ENCODE measurements at regions not wholly inside any gene's neighbourhood (a gene's known extent, or its start where the extent isn't known, plus 50 kb on each side); places are given as distances from the start of the nearest gene placed in this dataset.

DNA sequence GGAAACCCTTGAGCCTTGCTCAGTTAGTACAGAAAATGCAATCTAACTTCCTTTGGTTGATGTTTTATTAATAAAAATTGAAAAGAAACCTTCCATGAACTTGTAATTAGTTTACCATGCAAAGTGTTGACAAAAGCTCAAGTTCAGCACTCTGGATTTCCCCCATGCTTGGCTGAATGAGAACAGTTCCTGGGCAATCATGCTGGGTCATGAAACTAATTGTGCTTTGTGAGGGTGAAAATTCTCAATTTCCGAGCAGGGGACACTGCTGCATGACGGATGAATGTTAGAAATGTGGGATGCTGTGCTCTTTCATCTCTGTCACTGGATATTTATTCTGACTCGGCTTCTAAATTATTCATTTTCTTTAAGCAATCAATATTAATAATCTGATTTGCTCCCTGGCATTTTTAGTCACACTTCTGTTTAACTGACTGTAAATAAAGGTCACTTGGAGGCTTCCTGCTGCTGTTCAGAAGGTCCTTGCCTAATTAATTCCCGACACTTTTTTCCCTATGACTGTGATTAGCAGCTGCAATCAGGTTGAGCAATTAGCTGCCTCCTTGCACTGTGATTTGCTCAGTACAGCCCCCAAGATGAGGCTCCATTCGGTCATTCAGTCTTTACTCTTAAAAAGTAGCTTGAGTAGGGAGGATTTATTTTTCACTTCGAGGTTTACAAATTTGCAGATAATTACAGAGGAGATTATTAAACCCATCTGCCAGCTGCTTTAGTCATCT, 678.1 kb upstream of the ZNF608 start:
- H3K4me3 ChIP-seq (ENCODE audit: low read depth, low read length) = no peak overlapping the region
- no peak for DNase-seq (ENCODE audit: low read depth)
- TF ChIP-seq, protein P1, sequence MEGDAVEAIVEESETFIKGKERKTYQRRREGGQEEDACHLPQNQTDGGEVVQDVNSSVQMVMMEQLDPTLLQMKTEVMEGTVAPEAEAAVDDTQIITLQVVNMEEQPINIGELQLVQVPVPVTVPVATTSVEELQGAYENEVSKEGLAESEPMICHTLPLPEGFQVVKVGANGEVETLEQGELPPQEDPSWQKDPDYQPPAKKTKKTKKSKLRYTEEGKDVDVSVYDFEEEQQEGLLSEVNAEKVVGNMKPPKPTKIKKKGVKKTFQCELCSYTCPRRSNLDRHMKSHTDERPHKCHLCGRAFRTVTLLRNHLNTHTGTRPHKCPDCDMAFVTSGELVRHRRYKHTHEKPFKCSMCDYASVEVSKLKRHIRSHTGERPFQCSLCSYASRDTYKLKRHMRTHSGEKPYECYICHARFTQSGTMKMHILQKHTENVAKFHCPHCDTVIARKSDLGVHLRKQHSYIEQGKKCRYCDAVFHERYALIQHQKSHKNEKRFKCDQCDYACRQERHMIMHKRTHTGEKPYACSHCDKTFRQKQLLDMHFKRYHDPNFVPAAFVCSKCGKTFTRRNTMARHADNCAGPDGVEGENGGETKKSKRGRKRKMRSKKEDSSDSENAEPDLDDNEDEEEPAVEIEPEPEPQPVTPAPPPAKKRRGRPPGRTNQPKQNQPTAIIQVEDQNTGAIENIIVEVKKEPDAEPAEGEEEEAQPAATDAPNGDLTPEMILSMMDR (IDR thresholded peaks at IDR 0.05; ENCODE audit: insufficient read depth, low read length) = no peak

DNA sequence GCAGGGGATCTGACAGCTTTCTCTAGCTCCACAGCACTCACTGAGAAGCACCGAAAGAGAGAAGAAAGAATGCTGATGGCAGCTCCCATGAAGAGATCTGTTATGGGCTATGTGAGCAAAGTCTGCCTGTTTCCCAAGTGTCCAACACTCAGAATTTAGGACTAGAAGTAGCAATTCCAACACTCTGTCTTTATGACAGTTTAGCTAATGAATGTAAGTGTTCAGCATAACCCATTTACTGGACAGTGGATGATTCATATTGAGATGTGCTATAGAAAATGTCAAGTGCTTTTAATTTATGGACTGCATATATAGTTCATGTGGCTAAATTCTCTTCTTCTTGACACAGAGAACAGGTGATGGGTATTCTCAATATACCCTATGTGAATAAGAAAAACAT, 683.1 kb upstream of the ZNF608 start:
- TF ChIP-seq, protein P1 (IDR thresholded peaks at IDR 0.05; ENCODE audit: insufficient read depth, low read length) = no peak

DNA sequence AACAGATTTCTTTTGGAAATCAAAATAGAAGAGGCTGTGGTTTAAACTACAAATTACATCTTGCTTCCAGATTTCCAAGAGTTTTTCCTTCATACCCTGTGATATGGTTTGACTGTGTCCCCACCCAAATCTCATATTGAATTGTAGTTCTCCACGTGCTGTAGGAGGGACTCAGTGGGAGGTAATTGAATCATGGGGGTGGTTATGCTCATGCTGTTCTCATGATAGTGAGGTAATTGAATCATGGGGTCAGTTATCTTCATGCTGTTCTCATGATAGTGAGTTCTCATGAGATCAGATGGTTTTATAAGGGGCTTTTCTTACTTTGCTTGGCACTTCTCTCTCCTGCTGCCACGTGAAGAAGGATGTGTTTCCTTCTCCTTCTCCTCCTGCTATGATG, 687.0 kb upstream of the ZNF608 start:
- DNase-seq (ENCODE audit: low read depth) = no peak
- no peak overlapping the region for H3K4me3 ChIP-seq (ENCODE audit: low read depth, low read length)
- TF ChIP-seq, protein P1 (IDR thresholded peaks at IDR 0.05; ENCODE audit: insufficient read depth, low read length) = no peak

More for the DNA sequence above, 683.1 kb upstream of the ZNF608 start:
- no peak overlapping the region for H3K4me3 ChIP-seq (ENCODE audit: low read depth, low read length)
- no peak for DNase-seq (ENCODE audit: low read depth)

DNA sequence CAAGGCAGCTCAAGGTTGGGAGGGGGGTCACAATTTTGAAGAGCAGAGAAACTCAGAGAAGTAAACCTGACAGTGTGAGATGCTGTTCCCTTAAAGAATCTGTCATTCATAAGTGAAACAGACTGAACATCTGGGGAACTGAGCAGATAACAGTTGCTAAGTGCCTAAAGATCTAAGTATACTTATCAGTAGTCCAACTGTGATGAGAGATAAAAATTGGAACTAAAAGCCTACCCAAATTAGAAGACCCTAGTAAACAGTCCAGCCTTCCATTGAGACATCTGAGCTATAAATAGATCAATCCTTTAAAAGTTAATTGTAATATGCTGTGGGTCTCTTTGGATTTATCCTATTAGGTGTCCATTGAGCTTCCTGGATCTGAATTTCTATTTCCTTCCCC, 692.8 kb upstream of the ZNF608 start:
- DNase-seq (ENCODE audit: low read depth) = no peak
- H3K4me3 ChIP-seq (ENCODE audit: low read depth, low read length) = no peak overlapping the region
- TF ChIP-seq, protein P1 (IDR thresholded peaks at IDR 0.05; ENCODE audit: insufficient read depth, low read length) = no peak

DNA sequence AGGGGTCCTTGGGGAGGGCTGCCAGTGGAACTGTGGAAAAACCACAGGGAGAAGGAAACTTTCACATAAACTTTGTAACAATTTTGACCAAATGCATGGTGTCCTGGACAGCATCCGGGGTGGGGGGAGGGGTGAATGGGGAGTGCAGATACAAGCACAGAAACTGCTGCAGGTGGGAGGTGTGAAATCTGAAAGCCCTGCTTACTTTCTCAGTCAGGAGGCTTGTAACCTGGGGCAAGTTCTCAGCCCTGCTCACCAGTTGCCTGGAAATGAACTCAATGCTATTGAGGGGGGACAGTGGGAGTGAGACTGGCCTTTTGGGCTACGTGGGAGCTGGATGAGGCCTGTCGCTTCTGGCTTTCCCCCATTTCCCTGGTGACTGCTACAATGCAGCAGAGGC, 694.5 kb upstream of the ZNF608 start:
- no peak for DNase-seq (ENCODE audit: low read depth)
- H3K4me3 ChIP-seq (ENCODE audit: low read depth, low read length) = no peak overlapping the region
- TF ChIP-seq, protein P1 (IDR thresholded peaks at IDR 0.05; ENCODE audit: insufficient read depth, low read length) = no peak

DNA sequence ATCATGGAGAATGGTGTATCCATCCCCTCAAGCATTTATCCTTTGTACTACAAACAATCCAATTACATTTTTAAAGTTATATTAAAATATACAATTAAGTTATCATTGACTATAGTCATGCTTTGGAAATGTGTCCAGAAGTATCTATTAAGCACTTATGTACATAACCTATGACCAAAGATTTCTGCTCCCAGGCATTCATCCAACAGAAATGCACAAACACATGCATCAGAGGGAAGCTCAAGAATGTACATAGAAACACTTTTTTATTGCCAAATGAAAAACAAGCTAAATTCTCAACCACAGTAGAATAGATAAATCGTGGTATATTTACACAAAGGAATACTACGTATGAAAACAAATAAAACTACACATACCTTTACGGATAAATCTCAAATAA, 700.5 kb upstream of the ZNF608 start:
- no peak overlapping the region for H3K4me3 ChIP-seq (ENCODE audit: low read depth, low read length)
- peak; percentile 60 for DNase-seq (ENCODE audit: low read depth)
- TF ChIP-seq, protein P1 (IDR thresholded peaks at IDR 0.05; ENCODE audit: insufficient read depth, low read length) = no peak

DNA sequence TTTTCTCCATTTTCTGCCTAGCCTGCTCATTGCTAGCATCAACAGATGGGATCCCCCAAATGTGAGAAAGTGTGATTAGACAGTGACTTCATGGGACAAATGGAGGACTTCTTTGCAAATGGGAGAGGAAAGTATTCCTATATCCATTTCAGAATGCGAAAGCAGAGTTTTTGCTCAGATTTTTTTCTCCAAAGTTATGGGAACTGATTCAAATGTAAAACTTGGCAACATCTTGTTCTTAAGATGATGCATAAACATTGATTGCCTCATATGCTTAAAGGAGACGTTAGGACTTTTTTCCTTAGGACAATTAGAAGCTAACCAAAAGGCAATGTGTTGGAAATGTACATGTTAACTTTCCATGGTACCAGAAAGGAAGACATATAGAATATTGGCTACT, 704.3 kb upstream of the ZNF608 start:
- no peak overlapping the region for H3K4me3 ChIP-seq (ENCODE audit: low read depth, low read length)
- TF ChIP-seq, protein P1 (IDR thresholded peaks at IDR 0.05; ENCODE audit: insufficient read depth, low read length) = no peak
- DNase-seq (ENCODE audit: low read depth) = peak; percentile 63
